HCT116 (cell line): ENCODE measurements at regions not wholly inside any gene's neighbourhood (a gene's known extent, or its start where the extent isn't known, plus 50 kb on each side); places are given as distances from the start of the nearest gene placed in this dataset.

Source experiments
- EZH2 ChIP-seq: fragments of 200-600 bp; sonication (generic); IDR thresholded peaks from 2 replicates; pipeline ENCODE4 v1.6.1; 2017; ENCODE audit warnings: antibody characterized with exemption, mixed run types
- POLR2A ChIP-seq: IDR thresholded peaks from 2 replicates; pipeline ENCODE4 v1.7.0; 2011; ENCODE audit warnings: borderline replicate concordance; ENCODE audit not compliant: insufficient read depth, insufficient read length; ENCODE audit errors: extremely low read depth
- RAD21 ChIP-seq: IDR thresholded peaks from 2 replicates; pipeline ENCODE4 v1.6.1; 2012; ENCODE audit warnings: low read depth, mild to moderate bottlenecking
- SP1 ChIP-seq: IDR thresholded peaks from 2 replicates; pipeline ENCODE4 v1.6.1; 2012; ENCODE audit warnings: low read depth
- ZFX ChIP-seq: fragments of 450-650 bp; IDR thresholded peaks from 2 replicates; pipeline ENCODE4 v1.6.1; 2017
- ZNF274 ChIP-seq: fragments of 200-500 bp; sonication (Bioruptor generic); IDR thresholded peaks from 2 replicates; pipeline ENCODE4 v1.6.1; 2014; ENCODE audit warnings: mild to moderate bottlenecking, low read depth, low read length, inconsistent platforms
- TF ChIP-seq, protein P1 (sequence below), 3 experiments: fragments of 200-600 bp in 1 of 3; sonication (generic) in 1 of 3; IDR thresholded peaks in 2 of 3; conservative IDR thresholded peaks in 1 of 3; 2 replicates each; pipeline ENCODE4 v1.5.1; 2012 to 2017; ENCODE audit warnings: low read depth in 2 of 3, low read length in 2 of 3, antibody characterized with exemption in 1 of 3, borderline replicate concordance in 1 of 3, control low read depth in 1 of 3, mild to moderate bottlenecking in 1 of 3, mixed read lengths in 1 of 3, mixed run types in 1 of 3, moderate library complexity in 1 of 3; ENCODE audit not compliant: insufficient read depth in 1 of 3
- TF ChIP-seq, protein P2 (sequence below): IDR thresholded peaks from 2 replicates; pipeline ENCODE4 v1.6.1; 2012

DNA sequence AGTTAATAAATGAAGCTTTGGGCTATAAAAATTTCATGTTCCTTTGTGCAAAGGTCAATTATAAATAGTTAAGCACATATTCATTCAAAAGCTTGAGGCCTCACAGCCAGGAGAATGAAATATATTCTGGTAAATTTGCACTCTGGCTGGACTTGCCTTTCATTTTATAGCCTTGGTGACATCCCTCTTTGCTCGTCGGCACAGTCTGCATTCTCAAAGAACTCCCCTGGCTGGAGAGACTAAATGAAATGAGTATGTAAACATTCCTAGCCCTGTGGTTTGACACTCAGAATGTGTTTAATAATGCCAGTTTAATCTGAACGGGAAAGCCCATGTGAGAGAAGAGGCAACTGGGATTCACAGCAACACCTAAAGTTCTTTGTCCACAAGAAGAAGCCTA, 285.6 kb downstream of the BRINP1 start:
- TF ChIP-seq RAD21 (no peak), POLR2A (no peak), EZH2 (no peak), ZFX (no peak), SP1 (no peak), ZNF274 (no peak)
- TF ChIP-seq, protein P1, sequence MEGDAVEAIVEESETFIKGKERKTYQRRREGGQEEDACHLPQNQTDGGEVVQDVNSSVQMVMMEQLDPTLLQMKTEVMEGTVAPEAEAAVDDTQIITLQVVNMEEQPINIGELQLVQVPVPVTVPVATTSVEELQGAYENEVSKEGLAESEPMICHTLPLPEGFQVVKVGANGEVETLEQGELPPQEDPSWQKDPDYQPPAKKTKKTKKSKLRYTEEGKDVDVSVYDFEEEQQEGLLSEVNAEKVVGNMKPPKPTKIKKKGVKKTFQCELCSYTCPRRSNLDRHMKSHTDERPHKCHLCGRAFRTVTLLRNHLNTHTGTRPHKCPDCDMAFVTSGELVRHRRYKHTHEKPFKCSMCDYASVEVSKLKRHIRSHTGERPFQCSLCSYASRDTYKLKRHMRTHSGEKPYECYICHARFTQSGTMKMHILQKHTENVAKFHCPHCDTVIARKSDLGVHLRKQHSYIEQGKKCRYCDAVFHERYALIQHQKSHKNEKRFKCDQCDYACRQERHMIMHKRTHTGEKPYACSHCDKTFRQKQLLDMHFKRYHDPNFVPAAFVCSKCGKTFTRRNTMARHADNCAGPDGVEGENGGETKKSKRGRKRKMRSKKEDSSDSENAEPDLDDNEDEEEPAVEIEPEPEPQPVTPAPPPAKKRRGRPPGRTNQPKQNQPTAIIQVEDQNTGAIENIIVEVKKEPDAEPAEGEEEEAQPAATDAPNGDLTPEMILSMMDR (IDR thresholded peaks at IDR 0.05 in 2 of 3, conservative IDR thresholded peaks at IDR 0.05 in 1 of 3; ENCODE audit: borderline replicate concordance in 1 of 3, insufficient read depth in 1 of 3, low read depth in 2 of 3, low read length in 2 of 3), result no peak
- TF ChIP-seq, protein P2, sequence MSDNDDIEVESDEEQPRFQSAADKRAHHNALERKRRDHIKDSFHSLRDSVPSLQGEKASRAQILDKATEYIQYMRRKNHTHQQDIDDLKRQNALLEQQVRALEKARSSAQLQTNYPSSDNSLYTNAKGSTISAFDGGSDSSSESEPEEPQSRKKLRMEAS, result no peak
